Testis (tissue), 2 donors: ENCODE measurements at regions not wholly inside any gene's neighbourhood (a gene's known extent, or its start where the extent isn't known, plus 50 kb on each side); places are given as distances from the start of the nearest gene placed in this dataset.

Experiments used
- DNase-seq: peaks from one replicate; pipeline ENCODE4 v3.0.0-alpha.2; 2019
- H3K27ac ChIP-seq, 2 donors: fragments of 200-600 bp; sonication (generic); one replicate each; pipeline ENCODE4 v1.5.1; 2019
- H3K27me3 ChIP-seq: fragments of 200-600 bp; sonication (generic); one replicate; pipeline ENCODE4 v1.5.1; 2019
- H3K36me3 ChIP-seq: fragments of 200-600 bp; sonication (generic); one replicate; pipeline ENCODE4 v1.5.1; 2017; ENCODE audit warnings: low read depth; ENCODE audit errors: missing control alignments
- H3K4me1 ChIP-seq: fragments of 200-600 bp; sonication (generic); one replicate; pipeline ENCODE4 v1.5.1; 2019
- H3K4me3 ChIP-seq, 2 donors: fragments of 200-600 bp; sonication (generic); one replicate each; pipeline ENCODE4 v1.5.1; 2017 to 2019
- H3K9me3 ChIP-seq: fragments of 200-600 bp; sonication (generic); one replicate; pipeline ENCODE4 v1.5.1; 2017
- POLR2A ChIP-seq: fragments of 450-650 bp; IDR thresholded peaks from one replicate; pipeline ENCODE4 v1.6.1; 2017; ENCODE audit warnings: antibody characterized with exemption, mild to moderate bottlenecking, moderate library complexity
- WGBS, 2 donors: methylation state at CpG; one replicate each; pipeline ENCODE4 v1.1.5; 2018; 5-methylcytosine and 5-hydroxymethylcytosine counted together
- intact Hi-C: fragments of 100-400 bp; cut with DNase I; formaldehyde crosslinking; loops from one replicate; pipeline ENCODE4 v1.15.1; 2023; ENCODE audit warnings: low total_unique reads
- TF ChIP-seq, protein P1 (sequence below), 3 experiments: fragments of 450-650 bp in 2 of 3; fragments of 200-600 bp in 1 of 3; sonication (generic) in 1 of 3; IDR thresholded peaks; one replicate each; pipeline ENCODE4 v1.5.1; 2016 to 2019; ENCODE audit warnings: antibody characterized with exemption in 3 of 3, mild to moderate bottlenecking in 2 of 3, moderate library complexity in 1 of 3

DNA sequence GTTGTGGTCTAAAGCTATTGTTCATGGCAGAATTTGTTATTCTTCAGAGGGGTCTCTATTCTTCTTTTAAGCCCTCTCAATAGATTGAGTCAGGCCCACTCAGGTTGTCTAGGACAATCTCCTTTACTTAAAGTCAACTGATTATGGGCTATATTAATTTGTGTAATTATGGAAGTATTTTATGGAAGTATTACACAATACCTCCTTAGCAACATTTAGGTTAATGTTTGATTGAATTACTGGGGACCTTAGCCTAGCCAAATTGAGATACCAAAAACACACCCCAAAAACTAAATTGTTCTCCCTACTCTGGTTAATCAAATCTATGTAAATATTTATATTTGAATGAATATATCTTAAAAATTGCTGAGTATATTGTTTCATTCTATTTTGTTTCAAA is 347.1 kb upstream of the GRIN3A start:
- Histone ChIP-seq H3K27me3 (no peaks in the 10 kb centered on the region), H3K36me3 (no peaks in the 10 kb centered on the region), H3K4me3 (no peak overlapping the region), H3K27ac (no peak overlapping the region), H3K4me1 (no peaks in the 10 kb centered on the region), H3K9me3 (no peaks in the 10 kb centered on the region)
- TF ChIP-seq, protein P1, sequence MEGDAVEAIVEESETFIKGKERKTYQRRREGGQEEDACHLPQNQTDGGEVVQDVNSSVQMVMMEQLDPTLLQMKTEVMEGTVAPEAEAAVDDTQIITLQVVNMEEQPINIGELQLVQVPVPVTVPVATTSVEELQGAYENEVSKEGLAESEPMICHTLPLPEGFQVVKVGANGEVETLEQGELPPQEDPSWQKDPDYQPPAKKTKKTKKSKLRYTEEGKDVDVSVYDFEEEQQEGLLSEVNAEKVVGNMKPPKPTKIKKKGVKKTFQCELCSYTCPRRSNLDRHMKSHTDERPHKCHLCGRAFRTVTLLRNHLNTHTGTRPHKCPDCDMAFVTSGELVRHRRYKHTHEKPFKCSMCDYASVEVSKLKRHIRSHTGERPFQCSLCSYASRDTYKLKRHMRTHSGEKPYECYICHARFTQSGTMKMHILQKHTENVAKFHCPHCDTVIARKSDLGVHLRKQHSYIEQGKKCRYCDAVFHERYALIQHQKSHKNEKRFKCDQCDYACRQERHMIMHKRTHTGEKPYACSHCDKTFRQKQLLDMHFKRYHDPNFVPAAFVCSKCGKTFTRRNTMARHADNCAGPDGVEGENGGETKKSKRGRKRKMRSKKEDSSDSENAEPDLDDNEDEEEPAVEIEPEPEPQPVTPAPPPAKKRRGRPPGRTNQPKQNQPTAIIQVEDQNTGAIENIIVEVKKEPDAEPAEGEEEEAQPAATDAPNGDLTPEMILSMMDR (IDR thresholded peaks at IDR 0.05): no peak
- TF ChIP-seq POLR2A: no peak
- intact Hi-C loops: no loop called here
- no peak for DNase-seq

DNA sequence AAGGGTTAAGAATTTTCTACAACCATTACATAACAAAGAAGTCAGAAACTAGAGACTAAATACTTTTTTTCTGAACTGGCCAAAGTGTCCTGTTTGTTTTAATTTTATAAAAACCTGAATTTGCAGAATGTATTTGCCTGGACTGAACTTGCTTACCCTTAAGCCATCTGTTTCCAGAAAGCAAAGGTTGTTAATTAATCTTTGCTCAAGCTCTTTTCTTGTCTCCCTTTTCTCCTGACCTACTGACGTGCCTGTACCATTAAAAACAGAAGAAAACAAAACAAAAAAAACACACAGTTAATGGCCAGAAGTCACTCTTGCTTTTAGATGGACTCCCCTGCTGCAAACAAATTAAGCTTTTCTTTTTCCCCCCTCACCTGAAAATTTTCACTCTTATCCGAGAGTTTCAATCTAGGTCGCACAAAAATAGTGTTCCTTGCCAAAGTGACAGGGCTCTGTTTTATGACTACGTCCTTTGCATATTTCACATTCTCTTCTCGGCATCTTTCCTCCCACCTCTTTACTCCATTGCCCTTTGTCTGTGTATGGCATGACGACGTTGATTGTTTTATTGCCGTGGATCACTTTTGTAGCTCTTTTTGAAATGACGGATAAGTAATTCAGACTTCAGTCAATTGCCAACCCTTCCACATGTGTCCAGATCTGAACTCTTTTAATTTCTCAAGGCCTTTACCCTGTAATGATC is 333.8 kb upstream of the GRIN3A start:
- intact Hi-C loops: no loop called here
- no peak for DNase-seq
- 18 to 35% methylated on average over 9 of the region's 9 CpGs for WGBS, 2 donors
- Histone ChIP-seq H3K27ac (no peak overlapping the region), H3K27me3 (no peaks in the 10 kb centered on the region), H3K9me3 (no peaks in the 10 kb centered on the region), H3K4me1 (no peaks in the 10 kb centered on the region), H3K36me3 (no peaks in the 10 kb centered on the region), H3K4me3 (no peak overlapping the region)
- no peak for TF ChIP-seq POLR2A
- TF ChIP-seq, protein P1 (IDR thresholded peaks at IDR 0.05): no peak

DNA sequence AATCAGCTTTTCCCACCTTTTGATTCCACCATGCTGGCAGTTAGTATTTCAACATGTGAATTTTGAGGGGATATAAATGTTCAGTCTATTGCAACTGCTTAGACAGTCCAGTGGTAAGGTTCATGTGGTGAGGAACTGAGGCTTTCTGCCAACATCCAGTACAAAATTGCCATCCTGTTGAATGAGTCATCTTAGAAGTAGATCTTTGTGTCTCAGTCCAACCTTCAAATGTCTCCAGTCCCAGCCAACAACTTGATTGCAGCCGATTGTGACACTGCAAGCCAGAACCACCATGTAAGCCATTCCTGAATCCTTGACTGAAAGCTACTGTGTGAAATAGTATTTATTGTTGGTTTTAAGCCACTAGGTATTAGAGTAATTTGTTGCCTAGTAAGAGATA is 331.5 kb upstream of the GRIN3A start:
- Histone ChIP-seq H3K27ac (no peak overlapping the region), H3K27me3 (no peaks in the 10 kb centered on the region), H3K36me3 (no peaks in the 10 kb centered on the region), H3K4me3 (no peak overlapping the region), H3K4me1 (no peaks in the 10 kb centered on the region), H3K9me3 (no peaks in the 10 kb centered on the region)
- WGBS, 2 donors: 19 to 50% methylated on average over 1 of the region's 1 CpG
- intact Hi-C loops: no loop called here
- DNase-seq: no peak
- no peak for TF ChIP-seq POLR2A
- TF ChIP-seq, protein P1 (IDR thresholded peaks at IDR 0.05): no peak

DNA sequence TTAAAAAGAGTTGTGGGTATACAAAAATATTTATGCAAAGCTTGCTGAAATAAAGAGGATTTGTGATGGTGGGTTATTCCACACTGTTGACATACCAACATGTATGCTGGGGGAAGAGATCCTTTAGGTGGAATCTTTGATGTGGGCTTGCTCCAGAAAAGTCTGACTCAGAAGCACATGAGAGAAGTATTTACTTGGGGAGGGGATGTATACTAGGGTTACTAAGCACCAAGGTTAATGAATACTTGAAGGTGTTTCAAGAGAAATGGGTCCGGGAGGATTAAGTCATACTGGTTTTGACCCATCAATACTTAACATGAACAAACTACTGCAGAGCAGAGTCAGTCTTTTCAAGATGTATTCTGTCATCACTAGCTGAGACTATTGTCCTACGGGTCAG is 316.4 kb upstream of the GRIN3A start:
- no peak for DNase-seq
- H3K36me3 ChIP-seq: no peaks in the 10 kb centered on the region
- H3K27ac ChIP-seq: no peak overlapping the region
- intact Hi-C loops: no loop called here
- H3K9me3 ChIP-seq: no peaks in the 10 kb centered on the region
- H3K4me1 ChIP-seq: no peaks in the 10 kb centered on the region
- WGBS, 2 donors: 92 to 97% methylated on average over 2 of the region's 2 CpGs
- H3K4me3 ChIP-seq: no peak overlapping the region
- TF ChIP-seq, protein P1 (IDR thresholded peaks at IDR 0.05): no peak
- TF ChIP-seq POLR2A: no peak
- no peaks in the 10 kb centered on the region for H3K27me3 ChIP-seq

DNA sequence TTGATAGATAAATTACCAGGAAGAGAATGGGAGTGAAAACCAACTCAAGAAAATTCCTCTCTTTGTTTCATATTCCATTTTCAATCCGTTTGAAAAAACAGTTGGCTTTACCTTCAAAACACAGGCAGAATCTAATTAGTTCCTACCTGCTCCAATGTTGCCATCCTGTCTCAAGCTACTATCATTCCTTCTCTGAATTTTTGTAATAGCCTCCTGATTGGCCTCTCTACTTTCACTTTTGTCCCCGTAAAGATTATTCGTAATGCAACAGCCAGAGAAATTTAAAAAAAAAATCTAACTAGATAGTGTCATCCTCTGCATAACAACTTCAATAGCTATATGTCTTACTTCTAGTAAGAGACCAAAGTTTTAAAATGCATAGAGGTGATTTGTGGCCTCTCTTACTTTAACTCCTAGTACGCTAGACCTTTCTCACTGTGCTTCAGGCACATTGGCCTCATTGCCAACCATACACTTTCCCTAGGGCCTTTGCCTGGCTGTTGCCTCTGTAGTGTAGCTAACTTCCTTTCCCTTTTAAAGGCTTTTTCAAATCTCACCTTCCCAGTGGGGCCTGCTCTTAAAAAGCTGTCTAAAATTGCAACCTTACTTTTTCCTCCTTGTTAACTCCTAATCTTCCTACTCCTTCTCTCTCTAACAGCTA is 311.3 kb upstream of the GRIN3A start:
- no peaks in the 10 kb centered on the region for H3K27me3 ChIP-seq
- H3K9me3 ChIP-seq: no peaks in the 10 kb centered on the region
- DNase-seq: no peak
- no peak overlapping the region for H3K27ac ChIP-seq
- H3K4me3 ChIP-seq: no peak overlapping the region
- intact Hi-C loops: no loop called here
- TF ChIP-seq, protein P1 (IDR thresholded peaks at IDR 0.05): no peak
- TF ChIP-seq POLR2A: no peak
- WGBS, 2 donors: 38 to 70% methylated on average over 4 of the region's 4 CpGs
- no peaks in the 10 kb centered on the region for H3K36me3 ChIP-seq
- H3K4me1 ChIP-seq: no peaks in the 10 kb centered on the region
